CD4-positive, alpha-beta T cell (primary cell): ENCODE measurements at regions not wholly inside any gene's neighbourhood (a gene's known extent, or its start where the extent isn't known, plus 50 kb on each side); places are given as distances from the start of the nearest gene placed in this dataset.

Experiments used
- ATAC-seq: fragments of 200-7000 bp; cut with Tn5 transposase; one replicate; pipeline ENCODE4 v1.10.0; 2022; ENCODE audit warnings: mild to moderate bottlenecking; ENCODE audit not compliant: poor library complexity
- CTCF ChIA-PET: fragments of 350-600 bp; sonication (Branson Sonifier 250); formaldehyde crosslinking; loops from one replicate; lab custom pipeline; 2021; ENCODE audit warnings: antibody characterized with exemption, inconsistent platforms; lab: Charles Lee
- POLR2A ChIA-PET: fragments of 350-600 bp; sonication (Branson Sonifier 250); formaldehyde crosslinking; loops from one replicate; lab custom pipeline; 2021; ENCODE audit warnings: antibody characterized with exemption, inconsistent platforms; lab: Charles Lee
- DNase-seq, 14 experiments: peaks; one replicate each; pipeline ENCODE4 v3.0.0-alpha.2; 2013 to 2020; ENCODE audit warnings: mixed read lengths in 2 of 14
- H3K27ac ChIP-seq, 2 donors: one replicate each; pipeline versions ENCODE4 v1.5.1 to v1.7.0; 2013; ENCODE audit warnings: low read length in 2 of 2, low read depth in 1 of 2, mild to moderate bottlenecking in 1 of 2
- H3K27me3 ChIP-seq, 2 experiments: 1 replicate in 1 of 2; 2 replicates in 1 of 2; pipeline versions ENCODE4 v1.6.1 to v1.7.0; 2013; ENCODE audit warnings: low read length in 2 of 2, control low read depth in 1 of 2, mild to moderate bottlenecking in 1 of 2, moderate library complexity in 1 of 2; ENCODE audit not compliant: insufficient read depth in 2 of 2, control insufficient read depth in 1 of 2
- H3K36me3 ChIP-seq: one replicate; pipeline ENCODE4 v1.6.1; 2013; ENCODE audit warnings: low read length, control low read depth; ENCODE audit not compliant: insufficient read depth
- H3K4me1 ChIP-seq: one replicate; pipeline ENCODE4 v1.6.1; 2013; ENCODE audit warnings: low read length, control low read depth; ENCODE audit not compliant: insufficient read depth
- H3K4me3 ChIP-seq: one replicate; pipeline ENCODE4 v1.5.1; 2013; ENCODE audit warnings: mild to moderate bottlenecking, low read length, moderate library complexity
- H3K9me3 ChIP-seq, 2 experiments: 1 replicate in 1 of 2; 2 replicates in 1 of 2; pipeline versions ENCODE4 v1.6.1 to v1.7.0; 2013; ENCODE audit warnings: low read length in 2 of 2, mild to moderate bottlenecking in 2 of 2, control low read depth in 1 of 2, moderate library complexity in 1 of 2; ENCODE audit not compliant: control insufficient read depth in 1 of 2, insufficient read depth in 1 of 2
- H3K27ac Mint-ChIP-seq: one replicate; pipeline ENCODE4 v1.8.0; 2020; ENCODE audit warnings: mixed read lengths
- H3K27me3 Mint-ChIP-seq: one replicate; pipeline ENCODE4 v1.8.0; 2021; ENCODE audit warnings: mixed read lengths
- H3K36me3 Mint-ChIP-seq: one replicate; pipeline ENCODE4 v1.8.0; 2021; ENCODE audit warnings: low read depth, mixed read lengths
- H3K4me1 Mint-ChIP-seq: one replicate; pipeline ENCODE4 v1.8.0; 2021; ENCODE audit warnings: low read depth, mixed read lengths
- H3K4me3 Mint-ChIP-seq: one replicate; pipeline ENCODE4 v1.8.0; 2020; ENCODE audit warnings: mild to moderate bottlenecking, mixed read lengths
- H3K9me3 Mint-ChIP-seq: one replicate; pipeline ENCODE4 v1.8.0; 2020; ENCODE audit warnings: mixed read lengths
- CTCF ChIP-seq: fragments of 200-600 bp; IDR thresholded peaks from one replicate; pipeline ENCODE4 v1.8.0; 2022; ENCODE audit warnings: antibody characterized with exemption, mild to moderate bottlenecking
- intact Hi-C, 2 experiments: fragments of 100-400 bp; cut with DNase I in 1 of 2; cut with micrococcal nuclease in 1 of 2; formaldehyde crosslinking; loops; one replicate each; pipeline versions ENCODE4 v1.15.1 to v1.9.0; 2023 to 2025; cut with DNase I, micrococcal nuclease

- Mint-ChIP-seq H3K36me3 (no peaks in the 10 kb centered on the region), H3K27ac (no peak overlapping the region), H3K4me1 (no peaks in the 10 kb centered on the region), H3K9me3 (peaks cover 2% of the 10 kb centered on the region), H3K4me3 (no peak overlapping the region), H3K27me3 (no peaks in the 10 kb centered on the region)
- Histone ChIP-seq H3K27me3 (no peaks in the 10 kb centered on the region), H3K9me3 (peaks cover 0 to 5% of the 10 kb centered on the region in 2 experiments), H3K4me3 (no peak overlapping the region), H3K36me3 (no peaks in the 10 kb centered on the region), H3K27ac (no peak overlapping the region), H3K4me1 (no peaks in the 10 kb centered on the region)
- no peak for ATAC-seq
- DNase-seq, result no peak
- ChIA-PET POLR2A (no interaction called here), CTCF (no interaction called here)
- TF ChIP-seq CTCF, result no peak
- intact Hi-C loops, result no loop called here
Measured at GRCh38 chr9:82180711-82181110, 192.1 kb downstream of the SPATA31D1 start.

GRCh38 chr9:82183181-82183860 is 194.7 kb downstream of the SPATA31D1 start:
- no peak overlapping the region for H3K27ac Mint-ChIP-seq
- DNase-seq, result no peak
- H3K36me3 Mint-ChIP-seq, result no peaks in the 10 kb centered on the region
- intact Hi-C loops, result no loop called here
- H3K27me3 Mint-ChIP-seq, result no peaks in the 10 kb centered on the region
- Histone ChIP-seq H3K4me1 (no peaks in the 10 kb centered on the region), H3K4me3 (no peak overlapping the region), H3K9me3 (no peaks in the 10 kb centered on the region), H3K27me3 (no peaks in the 10 kb centered on the region), H3K27ac (no peak overlapping the region), H3K36me3 (no peaks in the 10 kb centered on the region)
- no peaks in the 10 kb centered on the region for H3K9me3 Mint-ChIP-seq
- no peak for ATAC-seq
- no peaks in the 10 kb centered on the region for H3K4me1 Mint-ChIP-seq
- H3K4me3 Mint-ChIP-seq, result no peak overlapping the region
- ChIA-PET CTCF (no interaction called here), POLR2A (no interaction called here)
- TF ChIP-seq CTCF, result no peak

GRCh38 chr9:82184524-82184923 is 196.0 kb downstream of the SPATA31D1 start:
- ATAC-seq (no peak), DNase-seq (no peak)
- Mint-ChIP-seq H3K9me3 (peaks cover 2% of the 10 kb centered on the region), H3K4me1 (no peaks in the 10 kb centered on the region), H3K27me3 (no peaks in the 10 kb centered on the region), H3K4me3 (no peak overlapping the region), H3K36me3 (no peaks in the 10 kb centered on the region), H3K27ac (no peak overlapping the region)
- Histone ChIP-seq H3K4me1 (no peaks in the 10 kb centered on the region), H3K36me3 (no peaks in the 10 kb centered on the region), H3K27me3 (no peaks in the 10 kb centered on the region), H3K4me3 (no peak overlapping the region), H3K27ac (no peak overlapping the region), H3K9me3 (no peaks in the 10 kb centered on the region)
- ChIA-PET POLR2A (no interaction called here), CTCF (no interaction called here)
- TF ChIP-seq CTCF, result no peak
- intact Hi-C loops, result no loop called here
